ENCODE measurements at regions not wholly inside any gene's neighbourhood (a gene's known extent, or its start where the extent isn't known, plus 50 kb on each side); places are given as distances from the start of the nearest gene placed in this dataset.

- Histone ChIP-seq H3K4me3 (replicated peaks in 1 of 3; ENCODE audit: insufficient read depth in 1 of 3, low read depth in 2 of 3, low read length in 3 of 3) (no peak overlapping the region), H3K4me1 (ENCODE audit: insufficient read depth, low read length) (no peaks in the 10 kb centered on the region), H3K4me2 (ENCODE audit: low read depth, low read length) (no peak overlapping the region), H3K36me3 (replicated peaks in 1 of 2; ENCODE audit: control insufficient read depth in 1 of 2, insufficient read depth in 2 of 2, low read length in 2 of 2) (no peaks in the 10 kb centered on the region), H2AFZ (ENCODE audit: low read length) (no peak overlapping the region), H3K9ac (ENCODE audit: insufficient read depth, low read depth, low read length) (no peak overlapping the region), H3K9me3 (ENCODE audit: low read length) (peaks cover 5% of the 10 kb centered on the region; the same call in 1 of the 2 replicates), H3K79me2 (ENCODE audit: insufficient read depth, low read length) (no peaks in the 10 kb centered on the region), H4K20me1 (ENCODE audit: insufficient read depth, low read length) (no peaks in the 10 kb centered on the region), H3K27me3 (ENCODE audit: control insufficient read depth in 1 of 2, insufficient read depth in 2 of 2, low read length in 2 of 2) (no peaks in the 10 kb centered on the region), H3K27ac (ENCODE audit: extremely low read length, insufficient read depth, low read length) (no peak overlapping the region)
- WGBS (ENCODE audit: low lambda C conversion rate), result 4% methylated on average over 4 of the region's 4 CpGs
- no TSS peak for BruUV-seq (replicated peaks)
- DNase-seq (ENCODE audit: low spot score) (no peak), ATAC-seq (no peak), FAIRE-seq (no peak)
- CTCF ChIA-PET (ENCODE audit: low intra/inter-chr PET ratio, low total read pairs), result no interaction called here
- intact Hi-C loops (cut with micrococcal nuclease; ENCODE audit: unreplicated experiment), result no loop called here
- in situ Hi-C loops (cut with HindIII; ENCODE audit: extremely low pct_ligation_motif_present, low pct_unique_long_range_greater_than_20kb), result no loop called here
- POLR2A ChIA-PET, result no interaction called here
- TF ChIP-seq PAF1 (CRISPR knock-in tag; IDR thresholded peaks at IDR 0.05) (no peak), ZNF180 (CRISPR knock-in tag; IDR thresholded peaks at IDR 0.05; ENCODE audit: borderline replicate concordance, low read depth) (no peak), GZF1 (CRISPR knock-in tag; IDR thresholded peaks at IDR 0.05) (no peak), ZNF382 (CRISPR knock-in tag; IDR thresholded peaks at IDR 0.05; ENCODE audit: borderline replicate concordance) (no peak), ZNF3 (CRISPR knock-in tag; IDR thresholded peaks at IDR 0.05) (no peak), ZNF577 (CRISPR knock-in tag; IDR thresholded peaks at IDR 0.05; ENCODE audit: borderline replicate concordance, low read depth) (no peak), PBX2 (CRISPR knock-in tag; IDR thresholded peaks at IDR 0.05) (no peak), GABPA (IDR thresholded peaks at IDR 0.05; ENCODE audit: low read depth, low read length) (no peak), GABPA (CRISPR knock-in tag; IDR thresholded peaks at IDR 0.05; ENCODE audit: low read depth) (no peak), ZNF749 (CRISPR knock-in tag; IDR thresholded peaks at IDR 0.05; ENCODE audit: borderline replicate concordance) (no peak), CBX2 (IDR thresholded peaks at IDR 0.05; ENCODE audit: low read depth, low read length) (no peak), CBX2 (CRISPR knock-in tag; IDR thresholded peaks at IDR 0.05; ENCODE audit: low read depth) (no peak), ZNF225 (CRISPR knock-in tag; IDR thresholded peaks at IDR 0.05) (no peak), ZNF543 (CRISPR knock-in tag; IDR thresholded peaks at IDR 0.05) (no peak), ZNF629 (CRISPR knock-in tag; conservative IDR thresholded peaks at IDR 0.05) (no peak), GATA4 (IDR thresholded peaks at IDR 0.05; ENCODE audit: borderline replicate concordance, low read depth) (no peak), IKZF5 (CRISPR knock-in tag; IDR thresholded peaks at IDR 0.05) (no peak), ZIK1 (CRISPR knock-in tag; IDR thresholded peaks at IDR 0.05; ENCODE audit: borderline replicate concordance, low read depth) (no peak)
- TF ChIP-seq, protein P1, sequence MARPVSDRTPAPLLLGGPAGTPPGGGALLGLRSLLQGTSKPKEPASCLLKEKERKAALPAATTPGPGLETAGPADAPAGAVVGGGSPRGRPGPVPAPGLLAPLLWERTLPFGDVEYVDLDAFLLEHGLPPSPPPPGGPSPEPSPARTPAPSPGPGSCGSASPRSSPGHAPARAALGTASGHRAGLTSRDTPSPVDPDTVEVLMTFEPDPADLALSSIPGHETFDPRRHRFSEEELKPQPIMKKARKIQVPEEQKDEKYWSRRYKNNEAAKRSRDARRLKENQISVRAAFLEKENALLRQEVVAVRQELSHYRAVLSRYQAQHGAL (CRISPR knock-in tag; IDR thresholded peaks at IDR 0.05; ENCODE audit: not compliant biosample characterization), result no peak
- TF ChIP-seq, protein P2, sequence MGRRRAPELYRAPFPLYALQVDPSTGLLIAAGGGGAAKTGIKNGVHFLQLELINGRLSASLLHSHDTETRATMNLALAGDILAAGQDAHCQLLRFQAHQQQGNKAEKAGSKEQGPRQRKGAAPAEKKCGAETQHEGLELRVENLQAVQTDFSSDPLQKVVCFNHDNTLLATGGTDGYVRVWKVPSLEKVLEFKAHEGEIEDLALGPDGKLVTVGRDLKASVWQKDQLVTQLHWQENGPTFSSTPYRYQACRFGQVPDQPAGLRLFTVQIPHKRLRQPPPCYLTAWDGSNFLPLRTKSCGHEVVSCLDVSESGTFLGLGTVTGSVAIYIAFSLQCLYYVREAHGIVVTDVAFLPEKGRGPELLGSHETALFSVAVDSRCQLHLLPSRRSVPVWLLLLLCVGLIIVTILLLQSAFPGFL (CRISPR knock-in tag; IDR thresholded peaks at IDR 0.05), result no peak
- TF ChIP-seq, protein P3, sequence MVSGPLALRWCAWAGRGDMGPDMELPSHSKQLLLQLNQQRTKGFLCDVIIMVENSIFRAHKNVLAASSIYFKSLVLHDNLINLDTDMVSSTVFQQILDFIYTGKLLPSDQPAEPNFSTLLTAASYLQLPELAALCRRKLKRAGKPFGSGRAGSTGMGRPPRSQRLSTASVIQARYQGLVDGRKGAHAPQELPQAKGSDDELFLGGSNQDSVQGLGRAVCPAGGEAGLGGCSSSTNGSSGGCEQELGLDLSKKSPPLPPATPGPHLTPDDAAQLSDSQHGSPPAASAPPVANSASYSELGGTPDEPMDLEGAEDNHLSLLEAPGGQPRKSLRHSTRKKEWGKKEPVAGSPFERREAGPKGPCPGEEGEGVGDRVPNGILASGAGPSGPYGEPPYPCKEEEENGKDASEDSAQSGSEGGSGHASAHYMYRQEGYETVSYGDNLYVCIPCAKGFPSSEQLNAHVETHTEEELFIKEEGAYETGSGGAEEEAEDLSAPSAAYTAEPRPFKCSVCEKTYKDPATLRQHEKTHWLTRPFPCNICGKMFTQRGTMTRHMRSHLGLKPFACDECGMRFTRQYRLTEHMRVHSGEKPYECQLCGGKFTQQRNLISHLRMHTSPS (CRISPR knock-in tag; IDR thresholded peaks at IDR 0.05; ENCODE audit: low read depth), result no peak
These were observed 1700.6 kb downstream of the PCDH9 start for GRCh38 chr13:65529541-65529940.
